IMR-90 (cell line): ENCODE measurements at regions not wholly inside any gene's neighbourhood (a gene's known extent, or its start where the extent isn't known, plus 50 kb on each side); places are given as distances from the start of the nearest gene placed in this dataset.

Experiments used
- BHLHE40 ChIP-seq: fragments of 150-350 bp; IDR thresholded peaks from 2 replicates; pipeline ENCODE4 v1.6.1; 2016; ENCODE audit warnings: mild to moderate bottlenecking, low read depth, low read length
- CTCF ChIP-seq: conservative IDR thresholded peaks from 2 replicates; pipeline ENCODE4 v1.5.1; 2012; ENCODE audit warnings: mild to moderate bottlenecking, low read depth, low read length, improper control_type of control experiment
- POLR2A ChIP-seq: IDR thresholded peaks from 2 replicates; pipeline ENCODE4 v1.6.1; 2012; ENCODE audit warnings: mild to moderate bottlenecking, low read depth, low read length
- RAD21 ChIP-seq: IDR thresholded peaks from 2 replicates; pipeline ENCODE4 v1.6.1; 2012; ENCODE audit warnings: low read length, improper control_type of control experiment
- USF2 ChIP-seq: fragments of 150-350 bp; IDR thresholded peaks from 2 replicates; pipeline ENCODE4 v1.6.1; 2017; ENCODE audit warnings: mild to moderate bottlenecking, antibody characterized with exemption, low read length, low read depth

- TF ChIP-seq CTCF (no peak), BHLHE40 (no peak), RAD21 (no peak), POLR2A (no peak), USF2 (no peak)
Measured at GRCh38 chr7:101690061-101690460, 61.0 kb upstream of the MYL10 start.
